ENCODE measurements at regions not wholly inside any gene's neighbourhood (a gene's known extent, or its start where the extent isn't known, plus 50 kb on each side); places are given as distances from the start of the nearest gene placed in this dataset.

- H3K9me3 ChIP-seq (ENCODE audit: low read length) = no peaks in the 10 kb centered on the region
- no TSS peak for BruUV-seq (replicated peaks)
- 0 out of 2 replicates have a peak, but pooled peaks cover 6% of the 10 kb centered on the region for H4K20me1 ChIP-seq (ENCODE audit: low read length)
- intact Hi-C loops (cut with micrococcal nuclease) = no loop called here
- no peak for ATAC-seq
- TF ChIP-seq EZH2 (IDR thresholded peaks at IDR 0.05; ENCODE audit: low read length, unreplicated experiment) = no peak
- no peak for TF ChIP-seq EZH2phosphoT487 (IDR thresholded peaks at IDR 0.05; ENCODE audit: borderline replicate concordance, low read length)
- TF ChIP-seq CTCF (conservative IDR thresholded peaks at IDR 0.05; ENCODE audit: low read depth, low read length) = no peak
- no peaks in the 10 kb centered on the region for H3F3A ChIP-seq (ENCODE audit: low read length, unreplicated experiment)
- ChIA-PET CTCF (no interaction called here), POLR2A (ENCODE audit: unreplicated experiment) (no interaction called here)
- H3K9me2 ChIP-seq (replicated peaks; ENCODE audit: low read length) = no peaks in the 10 kb centered on the region
- no peak overlapping the region for H3K4me3 ChIP-seq (ENCODE audit: low read length)
- DNase-seq = no peak
- H3K27me3 ChIP-seq (ENCODE audit: low read length) = no peaks in the 10 kb centered on the region
- H3K36me3 ChIP-seq (ENCODE audit: low read depth, low read length) = 0 out of 2 replicates have a peak, but pooled peaks cover 3% of the 10 kb centered on the region
- no peak overlapping the region for H3K27ac ChIP-seq (ENCODE audit: low read length)
- peaks cover 42% of the 10 kb centered on the region for H3K79me2 ChIP-seq (ENCODE audit: low read length)
- no peak overlapping the region for H3K9ac ChIP-seq (ENCODE audit: low read length)
- no peak overlapping the region for H3K4me2 ChIP-seq (ENCODE audit: low read length)
- no peak overlapping the region for H2AFZ ChIP-seq (ENCODE audit: low read length)
- H3K4me1 ChIP-seq (ENCODE audit: insufficient read depth, low read length) = peaks cover 8% of the 10 kb centered on the region; the same call in 1 of the 2 replicates
These were observed 443.5 kb upstream of the RGS6 start for GRCh38 chr14:71488703-71489191.

GRCh38 chr14:71489742-71490141 is 442.5 kb upstream of the RGS6 start:
- no peaks in the 10 kb centered on the region for H3K9me2 ChIP-seq (replicated peaks; ENCODE audit: low read length)
- H3F3A ChIP-seq (ENCODE audit: low read length, unreplicated experiment) = no peaks in the 10 kb centered on the region
- CTCF ChIA-PET = no interaction called here
- H3K27me3 ChIP-seq (ENCODE audit: low read length) = no peaks in the 10 kb centered on the region
- TF ChIP-seq EZH2phosphoT487 (IDR thresholded peaks at IDR 0.05; ENCODE audit: borderline replicate concordance, low read length) (no peak), CTCF (conservative IDR thresholded peaks at IDR 0.05; ENCODE audit: low read depth, low read length) (no peak), EZH2 (IDR thresholded peaks at IDR 0.05; ENCODE audit: low read length, unreplicated experiment) (no peak)
- H3K4me3 ChIP-seq (ENCODE audit: low read length) = no peak overlapping the region
- H3K9me3 ChIP-seq (ENCODE audit: low read length) = no peaks in the 10 kb centered on the region
- H4K20me1 ChIP-seq (ENCODE audit: low read length) = 0 out of 2 replicates have a peak, but pooled peaks cover 6% of the 10 kb centered on the region
- no peak for DNase-seq
- intact Hi-C loops (cut with micrococcal nuclease) = no loop called here
- H3K36me3 ChIP-seq (ENCODE audit: low read depth, low read length) = 0 out of 2 replicates have a peak, but pooled peaks cover 3% of the 10 kb centered on the region
- no peak overlapping the region for H2AFZ ChIP-seq (ENCODE audit: low read length)
- H3K4me1 ChIP-seq (ENCODE audit: insufficient read depth, low read length) = peaks cover 8% of the 10 kb centered on the region; the same call in 1 of the 2 replicates
- H3K9ac ChIP-seq (ENCODE audit: low read length) = no peak overlapping the region
- H3K27ac ChIP-seq (ENCODE audit: low read length) = no peak overlapping the region
- no peak for ATAC-seq
- no peak overlapping the region for H3K4me2 ChIP-seq (ENCODE audit: low read length)
- H3K79me2 ChIP-seq (ENCODE audit: low read length) = peaks cover 52% of the 10 kb centered on the region
- POLR2A ChIA-PET (ENCODE audit: unreplicated experiment) = no interaction called here
- BruUV-seq (replicated peaks) = no TSS peak

GRCh38 chr14:71491931-71492330 is 440.3 kb upstream of the RGS6 start:
- CTCF ChIA-PET = interaction anchor here (0.7 kb wide), 1 partner anchor 247 kb away, joined by 6 read pairs; no protein-coding TSS in a partner anchor
- Histone ChIP-seq H3K79me2 (ENCODE audit: low read length) (peaks cover 67% of the 10 kb centered on the region), H3K27ac (ENCODE audit: low read length) (no peak overlapping the region), H3K4me2 (ENCODE audit: low read length) (no peak overlapping the region), H3K27me3 (ENCODE audit: low read length) (no peaks in the 10 kb centered on the region), H3K4me3 (ENCODE audit: low read length) (no peak overlapping the region), H3K9me3 (ENCODE audit: low read length) (no peaks in the 10 kb centered on the region), H2AFZ (ENCODE audit: low read length) (no peak overlapping the region), H3K9ac (ENCODE audit: low read length) (no peak overlapping the region), H4K20me1 (ENCODE audit: low read length) (0 out of 2 replicates have a peak, but pooled peaks cover 6% of the 10 kb centered on the region), H3F3A (ENCODE audit: low read length, unreplicated experiment) (no peaks in the 10 kb centered on the region), H3K9me2 (replicated peaks; ENCODE audit: low read length) (no peaks in the 10 kb centered on the region), H3K36me3 (ENCODE audit: low read depth, low read length) (0 out of 2 replicates have a peak, but pooled peaks cover 3% of the 10 kb centered on the region), H3K4me1 (ENCODE audit: insufficient read depth, low read length) (peaks cover 8% of the 10 kb centered on the region; the same call in 1 of the 2 replicates)
- ATAC-seq (no peak), DNase-seq (no peak)
- no peak for TF ChIP-seq EZH2 (IDR thresholded peaks at IDR 0.05; ENCODE audit: low read length, unreplicated experiment)
- no peak for TF ChIP-seq CTCF (conservative IDR thresholded peaks at IDR 0.05; ENCODE audit: low read depth, low read length)
- no peak for TF ChIP-seq EZH2phosphoT487 (IDR thresholded peaks at IDR 0.05; ENCODE audit: borderline replicate concordance, low read length)
- intact Hi-C loops (cut with micrococcal nuclease) = no loop called here
- POLR2A ChIA-PET (ENCODE audit: unreplicated experiment) = interaction anchor here (0.6 kb wide), 1 partner anchor 120 kb away, joined by 4 read pairs; no protein-coding TSS in a partner anchor
- BruUV-seq (replicated peaks) = no TSS peak
